Mammary epithelial cell (primary cell): ENCODE measurements at regions not wholly inside any gene's neighbourhood (a gene's known extent, or its start where the extent isn't known, plus 50 kb on each side); places are given as distances from the start of the nearest gene placed in this dataset.

Source experiments
- CTCF ChIP-seq, 2 donors: IDR thresholded peaks in 1 of 2; conservative IDR thresholded peaks in 1 of 2; 2 replicates each; pipeline ENCODE4 v1.5.1; 2011 to 2012; ENCODE audit warnings: inconsistent platforms in 2 of 2, low read length in 2 of 2, mild to moderate bottlenecking in 2 of 2, control low read depth in 1 of 2, low read depth in 1 of 2; ENCODE audit not compliant: insufficient read depth in 1 of 2; ENCODE audit errors: extremely low read depth in 1 of 2
- EZH2 ChIP-seq: IDR thresholded peaks from 2 replicates; pipeline ENCODE4 v1.6.1; 2012; ENCODE audit warnings: low read length, inconsistent platforms, borderline replicate concordance

- TF ChIP-seq CTCF (conservative IDR thresholded peaks at IDR 0.05 in 1 of 2, IDR thresholded peaks at IDR 0.05 in 1 of 2; ENCODE audit: extremely low read depth in 1 of 2, insufficient read depth in 1 of 2, low read depth in 1 of 2, low read length in 2 of 2): no peak
- TF ChIP-seq EZH2: no peak
These were observed 91.2 kb upstream of the SNX2 start for GRCh38 chr5:122683631-122684030.
